SK-N-SH treated with all-trans-retinoic acid at 6 μM for 48 hours (cell line): ENCODE measurements at regions not wholly inside any gene's neighbourhood (a gene's known extent, or its start where the extent isn't known, plus 50 kb on each side); places are given as distances from the start of the nearest gene placed in this dataset.

ENCODE experiments used
- ARNTL ChIP-seq: fragments of 450-650 bp; formaldehyde crosslinking; IDR thresholded peaks from 2 replicates; pipeline ENCODE4 v1.5.0; 2020; ENCODE audit warnings: low read depth, mild to moderate bottlenecking, moderate library complexity, borderline replicate concordance
- BACH2 ChIP-seq: fragments of 250-450 bp; sonication (Bioruptor Pico); IDR thresholded peaks from 2 replicates; pipeline ENCODE4 v1.9.0; 2021; ENCODE audit warnings: mild to moderate bottlenecking, borderline replicate concordance
- ISL1 ChIP-seq: fragments of 250-450 bp; sonication (Bioruptor Pico); IDR thresholded peaks from 2 replicates; pipeline ENCODE4 v2.1.2; 2022; ENCODE audit warnings: mild to moderate bottlenecking, moderate library complexity
- PPARA ChIP-seq: fragments of 250-450 bp; sonication (Bioruptor Pico); IDR thresholded peaks from 2 replicates; pipeline ENCODE4 v1.5.0; 2020; ENCODE audit warnings: mild to moderate bottlenecking, borderline replicate concordance
- RARB ChIP-seq: fragments of 250-450 bp; sonication (Bioruptor Pico); IDR thresholded peaks from 2 replicates; pipeline ENCODE4 v1.8.0; 2021; ENCODE audit warnings: mild to moderate bottlenecking, moderate library complexity
- TCF4 ChIP-seq: fragments of 250-450 bp; sonication (Bioruptor Pico); IDR thresholded peaks from 2 replicates; pipeline ENCODE4 v1.8.0; 2021; ENCODE audit warnings: mild to moderate bottlenecking, moderate library complexity, borderline replicate concordance
- ZFP3 ChIP-seq: fragments of 250-450 bp; sonication (Bioruptor Pico); IDR thresholded peaks from 2 replicates; pipeline ENCODE4 v1.5.0; 2020; ENCODE audit warnings: mild to moderate bottlenecking, moderate library complexity
- ZFP30 ChIP-seq: fragments of 450-650 bp; formaldehyde crosslinking; IDR thresholded peaks from 2 replicates; pipeline ENCODE4 v1.5.0; 2022; ENCODE audit warnings: mild to moderate bottlenecking, moderate library complexity
- ZNF565 ChIP-seq: fragments of 450-650 bp; formaldehyde crosslinking; conservative IDR thresholded peaks from 2 replicates; pipeline ENCODE4 v1.5.0; 2020; ENCODE audit warnings: low read depth, mild to moderate bottlenecking, moderate library complexity

DNA sequence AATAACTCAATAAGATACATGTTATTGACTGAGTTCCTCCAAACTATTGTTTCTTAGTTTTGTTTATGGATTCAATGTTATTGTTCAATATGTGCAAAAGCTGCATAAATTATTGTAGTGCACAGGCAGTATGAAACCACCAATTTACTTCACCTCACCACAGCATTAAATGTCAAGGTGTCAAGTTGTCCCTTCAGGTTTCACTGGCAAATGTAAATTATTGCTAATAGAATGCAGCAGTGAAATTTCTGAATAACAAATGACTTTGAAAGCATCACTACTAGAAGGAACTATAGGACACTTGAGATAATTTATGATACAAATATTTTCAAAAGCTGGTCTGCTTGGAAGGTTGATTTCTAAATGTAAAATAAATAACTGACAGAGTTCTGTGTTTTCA, 116.4 kb upstream of the PTPRD start:
- TF ChIP-seq ISL1 (CRISPR knock-in tag) (no peak), ZFP3 (CRISPR knock-in tag) (no peak), BACH2 (CRISPR knock-in tag) (no peak), TCF4 (CRISPR knock-in tag) (no peak), RARB (CRISPR knock-in tag) (no peak), ZNF565 (no peak), ARNTL (CRISPR knock-in tag) (no peak), ZFP30 (CRISPR knock-in tag) (no peak), PPARA (CRISPR knock-in tag) (no peak)
